ENCODE measurements at regions not wholly inside any gene's neighbourhood (a gene's known extent, or its start where the extent isn't known, plus 50 kb on each side); places are given as distances from the start of the nearest gene placed in this dataset.
"Not testable (repeated sequence)": the region's sequence is repeated elsewhere in the genome, so short reads cannot be mapped to it uniquely, and the experiment has no call there.

DNA sequence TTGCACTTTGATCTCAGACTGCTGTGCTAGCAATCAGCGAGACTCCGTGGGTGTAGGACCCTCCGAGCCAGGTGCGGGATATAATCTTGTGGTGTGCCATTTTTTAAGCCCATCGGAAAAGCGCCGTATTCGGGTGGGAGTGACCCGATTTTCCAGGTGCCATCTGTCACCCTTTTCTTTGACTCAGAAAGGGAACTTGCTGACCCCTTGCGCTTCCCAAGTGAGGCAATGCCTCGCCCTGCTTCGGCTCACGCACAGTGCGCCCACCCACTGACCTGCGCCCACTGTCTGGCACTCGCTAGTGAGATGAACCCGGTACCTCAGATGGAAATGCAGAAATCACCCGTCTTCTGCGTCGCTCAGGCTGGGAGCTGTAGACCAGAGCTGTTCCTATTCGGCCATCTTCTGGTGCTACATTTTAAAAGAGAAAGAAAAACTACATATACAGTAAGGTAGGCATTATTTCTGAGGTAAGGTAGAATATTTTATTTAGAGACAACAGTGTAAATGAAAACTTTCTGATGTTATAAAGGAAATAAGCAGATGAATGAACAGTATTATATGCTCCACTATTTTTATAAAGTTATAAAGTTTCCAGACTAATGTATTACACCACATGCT lies 144.5 kb upstream of the CLNK start:
- not testable (repeated sequence) for TF ChIP-seq SUZ12 (IDR thresholded peaks at IDR 0.05); CTBP1 (IDR thresholded peaks at IDR 0.05; ENCODE audit: borderline replicate concordance); HDGF (IDR thresholded peaks at IDR 0.05; ENCODE audit: borderline replicate concordance); ARNT (IDR thresholded peaks at IDR 0.05); LEF1 (IDR thresholded peaks at IDR 0.05; ENCODE audit: borderline replicate concordance); SP1 (IDR thresholded peaks at IDR 0.05); FOXA1 (IDR thresholded peaks at IDR 0.05); BHLHE40 (IDR thresholded peaks at IDR 0.05; ENCODE audit: borderline replicate concordance); NFRKB (IDR thresholded peaks at IDR 0.05); FOXM1 (IDR thresholded peaks at IDR 0.05; ENCODE audit: borderline replicate concordance); ELF4 (IDR thresholded peaks at IDR 0.05); FOXK2 (IDR thresholded peaks at IDR 0.05); ZNF384 (IDR thresholded peaks at IDR 0.05)
- TF ChIP-seq, protein P1, sequence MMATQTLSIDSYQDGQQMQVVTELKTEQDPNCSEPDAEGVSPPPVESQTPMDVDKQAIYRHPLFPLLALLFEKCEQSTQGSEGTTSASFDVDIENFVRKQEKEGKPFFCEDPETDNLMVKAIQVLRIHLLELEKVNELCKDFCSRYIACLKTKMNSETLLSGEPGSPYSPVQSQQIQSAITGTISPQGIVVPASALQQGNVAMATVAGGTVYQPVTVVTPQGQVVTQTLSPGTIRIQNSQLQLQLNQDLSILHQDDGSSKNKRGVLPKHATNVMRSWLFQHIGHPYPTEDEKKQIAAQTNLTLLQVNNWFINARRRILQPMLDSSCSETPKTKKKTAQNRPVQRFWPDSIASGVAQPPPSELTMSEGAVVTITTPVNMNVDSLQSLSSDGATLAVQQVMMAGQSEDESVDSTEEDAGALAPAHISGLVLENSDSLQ (IDR thresholded peaks at IDR 0.05): not testable (repeated sequence)

Measured in HEK293T (cell line).